GM12878 (cell line): ENCODE measurements at regions not wholly inside any gene's neighbourhood (a gene's known extent, or its start where the extent isn't known, plus 50 kb on each side); places are given as distances from the start of the nearest gene placed in this dataset.

ENCODE experiments used
- ATAC-seq: fragments of 200-7000 bp; cut with Tn5 transposase; 3 replicates; pipeline ENCODE4 v1.9.1; 2020; ENCODE audit warnings: mild to moderate bottlenecking, moderate library complexity
- BruUV-seq: library from RNA; stranded (reverse); fragments of 400-500 nt; replicated peaks from 2 replicates; lab custom pipeline; 2021; lab: Mats Ljungman, UMichigan
- CTCF ChIA-PET: fragments of 300-600 bp; sonication (Branson Sonifier 250); formaldehyde crosslinking; extraction: SDS; loops from one replicate; lab custom pipeline; 2021; ENCODE audit warnings: inconsistent platforms; lab: Yijun Ruan, JAX
- POLR2A ChIA-PET: fragments of 350-600 bp; formaldehyde crosslinking; extraction: SDS; loops from one replicate; lab custom pipeline; 2021; ENCODE audit warnings: inconsistent platforms; lab: Charles Lee
- RAD21 ChIA-PET: fragments of 300-600 bp; sonication (Branson Sonifier 250); formaldehyde crosslinking; loops from one replicate; lab custom pipeline; 2023; ENCODE audit warnings: antibody characterized with exemption; ENCODE audit not compliant: unreplicated experiment; lab: Charles Lee
- SMC1A ChIA-PET: fragments of 300-600 bp; sonication (Branson Sonifier 250); formaldehyde crosslinking; loops from one replicate; lab custom pipeline; 2023; ENCODE audit not compliant: unreplicated experiment, uncharacterized antibody; lab: Charles Lee
- DNase-seq: peaks from one replicate; pipeline ENCODE4 v3.0.0-alpha.2; 2011; ENCODE audit warnings: low read depth, low spot score
- FAIRE-seq: peaks from 3 replicates; lab custom pipeline; 2011; peaks lifted over from hg19 to GRCh38; lab: Jason Lieb, UNC
- H2AFZ ChIP-seq: 2 replicates; pipeline ENCODE4 v1.6.0; 2011; ENCODE audit warnings: low read depth, low read length, control low read depth; ENCODE audit not compliant: control insufficient read depth
- H3K27ac ChIP-seq: 2 replicates; pipeline ENCODE4 v1.5.1; 2011; ENCODE audit warnings: control low read depth; ENCODE audit not compliant: control insufficient read depth, insufficient read depth
- H3K27me3 ChIP-seq, 2 experiments: replicated peaks in 1 of 2; 2 replicates each; pipeline versions ENCODE4 v1.6.0 to v1.6.1; 2011; ENCODE audit warnings: low read length in 1 of 2; ENCODE audit not compliant: control insufficient read depth in 2 of 2, insufficient read depth in 2 of 2
- H3K36me3 ChIP-seq, 2 experiments: 2 replicates each; pipeline ENCODE4 v1.5.1; 2011; ENCODE audit warnings: low read length in 1 of 2; ENCODE audit not compliant: control insufficient read depth in 2 of 2, insufficient read depth in 2 of 2
- H3K4me1 ChIP-seq: 2 replicates; pipeline ENCODE4 v1.6.1; 2011; ENCODE audit warnings: mild to moderate bottlenecking, low read length, moderate library complexity, mixed read lengths; ENCODE audit not compliant: control insufficient read depth, insufficient read depth
- H3K4me2 ChIP-seq: 2 replicates; pipeline ENCODE4 v1.6.0; 2011; ENCODE audit warnings: control low read depth; ENCODE audit not compliant: control insufficient read depth, insufficient read depth
- H3K4me3 ChIP-seq: fragments of 200-600 bp; sonication (generic); 2 replicates; pipeline ENCODE4 v1.5.1; 2016
- H3K79me2 ChIP-seq: 2 replicates; pipeline ENCODE4 v1.6.0; 2011; ENCODE audit warnings: low read length; ENCODE audit not compliant: control insufficient read depth, insufficient read depth
- H3K9ac ChIP-seq: 2 replicates; pipeline ENCODE4 v1.8.0; 2011; ENCODE audit warnings: low read length, control low read depth, mixed read lengths; ENCODE audit not compliant: control insufficient read depth, insufficient read depth
- H3K9me3 ChIP-seq: replicated peaks from 3 replicates; pipeline ENCODE4 v1.5.1; 2011; ENCODE audit warnings: mild to moderate bottlenecking, low read length; ENCODE audit not compliant: control insufficient read depth, insufficient read depth
- H4K20me1 ChIP-seq: 2 replicates; pipeline ENCODE4 v1.6.0; 2011; ENCODE audit not compliant: control insufficient read depth, insufficient read depth
- CBX3 ChIP-seq: fragments of 200-600 bp; sonication (generic); IDR thresholded peaks from 2 replicates; pipeline ENCODE4 v1.6.1; 2016; ENCODE audit warnings: low read depth, borderline replicate concordance
- CHD2 ChIP-seq: IDR thresholded peaks from 2 replicates; pipeline ENCODE4 v1.6.1; 2011; ENCODE audit warnings: low read depth, low read length, improper control_type of control experiment, borderline replicate concordance
- ETV6 ChIP-seq, 2 experiments: fragments of 450-650 bp in 1 of 2; IDR thresholded peaks in 1 of 2; conservative IDR thresholded peaks in 1 of 2; 2 replicates each; pipeline ENCODE4 v1.6.1; 2014; ENCODE audit warnings: antibody characterized with exemption in 1 of 2, borderline replicate concordance in 1 of 2, low read depth in 1 of 2, mild to moderate bottlenecking in 1 of 2, moderate library complexity in 1 of 2
- KLF5 ChIP-seq: fragments of 450-650 bp; IDR thresholded peaks from 2 replicates; pipeline ENCODE4 v1.6.1; 2014; ENCODE audit warnings: mild to moderate bottlenecking; ENCODE audit not compliant: partially characterized antibody
- MTA3 ChIP-seq: IDR thresholded peaks from 2 replicates; pipeline ENCODE4 v1.6.1; 2012; ENCODE audit warnings: low read length, inconsistent platforms, borderline replicate concordance
- PAX5 ChIP-seq: IDR thresholded peaks from 2 replicates; pipeline ENCODE4 v1.6.1; 2011; ENCODE audit warnings: low read depth, low read length, borderline replicate concordance
- SMAD5 ChIP-seq: IDR thresholded peaks from 2 replicates; pipeline ENCODE4 v1.6.1; 2016; ENCODE audit warnings: antibody characterized with exemption, low read depth
- ZNF384 ChIP-seq: IDR thresholded peaks from 2 replicates; pipeline ENCODE4 v1.6.1; 2012; ENCODE audit warnings: low read depth, mild to moderate bottlenecking, low read length, improper control_type of control experiment, borderline replicate concordance
- WGBS: methylation state at CpG from one replicate; pipeline ENCODE4 v1.1.6; 2016; ENCODE audit warnings: low lambda C conversion rate; ENCODE audit not compliant: insufficient replicate concordance, insufficient coverage; ENCODE audit errors: missing lambda C conversion rate; 5-methylcytosine and 5-hydroxymethylcytosine counted together
- in situ Hi-C: fragments of 300-500 bp; cut with MboI; formaldehyde crosslinking; loops from 9 replicates; pipeline ENCODE4 v1.14.3; 2018; ENCODE audit warnings: mixed read lengths
- intact Hi-C: fragments of 100-400 bp; cut with micrococcal nuclease; formaldehyde crosslinking; loops from one replicate; pipeline ENCODE4 v1.14.2; 2022; ENCODE audit not compliant: unreplicated experiment
- TF ChIP-seq, protein P1 (sequence below): fragments of 450-650 bp; IDR thresholded peaks from 2 replicates; pipeline ENCODE4 v1.6.1; 2016; ENCODE audit warnings: mild to moderate bottlenecking
- TF ChIP-seq, protein P2 (sequence below): fragments of 150-350 bp; IDR thresholded peaks from 2 replicates; pipeline ENCODE4 v1.6.1; 2014; ENCODE audit warnings: mild to moderate bottlenecking, low read depth, low read length

DNA sequence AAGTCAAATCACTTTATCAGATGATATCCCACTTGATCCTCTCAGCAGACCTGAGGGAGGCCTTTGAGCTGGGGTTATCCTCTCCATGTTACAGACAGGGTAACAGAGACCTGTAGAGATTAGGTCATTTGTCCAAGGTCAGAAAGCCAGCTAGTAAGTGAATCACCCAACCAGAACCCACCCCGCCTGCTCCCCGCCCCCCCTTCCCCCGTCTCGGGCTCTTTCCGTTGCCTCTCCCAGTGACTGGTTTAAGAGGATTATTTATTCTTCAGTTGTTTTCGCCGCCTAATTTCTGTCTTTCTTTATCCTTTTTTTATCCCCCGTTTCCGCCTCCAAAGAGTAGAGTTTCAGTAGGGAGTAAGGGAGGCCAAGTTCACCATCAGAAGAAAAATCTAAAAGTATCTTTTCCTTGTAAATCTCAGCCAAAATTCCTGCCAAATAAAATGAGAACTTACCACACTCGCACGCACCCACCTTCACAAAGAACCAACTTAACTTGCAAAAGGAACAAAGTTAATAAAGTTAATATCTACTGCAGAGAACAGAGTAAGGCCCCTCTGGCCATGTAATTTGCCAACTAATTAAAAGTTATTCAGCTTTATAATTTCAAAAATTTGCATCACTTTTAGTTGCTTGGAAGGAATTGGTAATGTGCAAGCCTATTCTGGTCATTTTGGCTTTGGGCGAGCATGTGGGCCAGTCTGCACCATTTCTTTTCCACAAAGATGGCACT lies 76.8 kb upstream of the TRABD2B start (continued):
- TF ChIP-seq, protein P1, sequence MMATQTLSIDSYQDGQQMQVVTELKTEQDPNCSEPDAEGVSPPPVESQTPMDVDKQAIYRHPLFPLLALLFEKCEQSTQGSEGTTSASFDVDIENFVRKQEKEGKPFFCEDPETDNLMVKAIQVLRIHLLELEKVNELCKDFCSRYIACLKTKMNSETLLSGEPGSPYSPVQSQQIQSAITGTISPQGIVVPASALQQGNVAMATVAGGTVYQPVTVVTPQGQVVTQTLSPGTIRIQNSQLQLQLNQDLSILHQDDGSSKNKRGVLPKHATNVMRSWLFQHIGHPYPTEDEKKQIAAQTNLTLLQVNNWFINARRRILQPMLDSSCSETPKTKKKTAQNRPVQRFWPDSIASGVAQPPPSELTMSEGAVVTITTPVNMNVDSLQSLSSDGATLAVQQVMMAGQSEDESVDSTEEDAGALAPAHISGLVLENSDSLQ, result no peak
- TF ChIP-seq CHD2 (no peak), CBX3 (no peak), SMAD5 (no peak), ZNF384 (no peak)
- TF ChIP-seq, all 136 proteins: peak for 0

DNA sequence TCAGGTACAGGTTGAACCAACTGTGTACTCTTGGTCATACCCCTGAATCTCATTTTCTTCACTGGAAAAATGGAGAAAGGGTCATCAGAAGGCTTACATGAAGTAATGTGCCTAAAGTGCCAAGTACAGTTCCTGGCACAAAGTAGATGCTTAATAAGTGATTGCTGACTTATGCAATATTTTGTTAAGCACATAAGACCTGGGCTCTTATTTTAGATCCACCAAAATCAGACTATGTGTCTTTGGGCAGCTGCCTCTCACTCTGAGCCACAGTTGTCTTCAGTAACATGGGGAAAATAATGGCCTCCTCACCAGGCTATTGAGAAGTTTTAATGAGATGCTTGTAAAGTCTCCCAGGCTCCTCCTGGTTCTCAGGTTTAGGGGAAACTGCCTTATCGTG lies 74.3 kb upstream of the TRABD2B start:
- no peak for DNase-seq
- Histone ChIP-seq H2AFZ (no peak overlapping the region), H4K20me1 (no peaks in the 10 kb centered on the region), H3K79me2 (no peaks in the 10 kb centered on the region), H3K27ac (no peak overlapping the region), H3K9me3 (no peaks in the 10 kb centered on the region), H3K4me2 (no peak overlapping the region), H3K27me3 (no peaks in the 10 kb centered on the region), H3K4me3 (no peak overlapping the region), H3K36me3 (no peaks in the 10 kb centered on the region), H3K4me1 (no peaks in the 10 kb centered on the region), H3K9ac (no peak overlapping the region)
- no TSS peak for BruUV-seq
- no peak for FAIRE-seq
- TF ChIP-seq MTA3, result no peak
- TF ChIP-seq, protein P2, sequence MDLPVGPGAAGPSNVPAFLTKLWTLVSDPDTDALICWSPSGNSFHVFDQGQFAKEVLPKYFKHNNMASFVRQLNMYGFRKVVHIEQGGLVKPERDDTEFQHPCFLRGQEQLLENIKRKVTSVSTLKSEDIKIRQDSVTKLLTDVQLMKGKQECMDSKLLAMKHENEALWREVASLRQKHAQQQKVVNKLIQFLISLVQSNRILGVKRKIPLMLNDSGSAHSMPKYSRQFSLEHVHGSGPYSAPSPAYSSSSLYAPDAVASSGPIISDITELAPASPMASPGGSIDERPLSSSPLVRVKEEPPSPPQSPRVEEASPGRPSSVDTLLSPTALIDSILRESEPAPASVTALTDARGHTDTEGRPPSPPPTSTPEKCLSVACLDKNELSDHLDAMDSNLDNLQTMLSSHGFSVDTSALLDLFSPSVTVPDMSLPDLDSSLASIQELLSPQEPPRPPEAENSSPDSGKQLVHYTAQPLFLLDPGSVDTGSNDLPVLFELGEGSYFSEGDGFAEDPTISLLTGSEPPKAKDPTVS, result no peak
- no peak for TF ChIP-seq ETV6 (conservative IDR thresholded peaks at IDR 0.05 in 1 of 2, IDR thresholded peaks at IDR 0.05 in 1 of 2; ENCODE audit: borderline replicate concordance in 1 of 2, low read depth in 1 of 2)
- TF ChIP-seq PAX5, result no peak
- TF ChIP-seq KLF5, result no peak
- TF ChIP-seq, protein P1, result no peak
- intact Hi-C loops (no loop called here), in situ Hi-C loops (no loop called here)
- CTCF ChIA-PET, result interaction anchor here (0.6 kb wide), 1 partner anchor 1981 kb away, joined by 3 read pairs; no protein-coding TSS in a partner anchor
- SMC1A ChIA-PET, result no interaction called here
- POLR2A ChIA-PET, result interaction anchor here (0.6 kb wide), 1 partner anchor 450 kb away, joined by 3 read pairs; no protein-coding TSS in a partner anchor
- 38% methylated on average over 1 of the region's 1 CpG for WGBS
- ATAC-seq, result no peak
- RAD21 ChIA-PET, result no interaction called here
